Activated T-helper 17 cell treated with anti-CD3 and anti-CD28 coated beads, Interleukin-2, amount 50 U/mL, for 72 hours (primary cell): ENCODE measurements at regions not wholly inside any gene's neighbourhood (a gene's known extent, or its start where the extent isn't known, plus 50 kb on each side); places are given as distances from the start of the nearest gene placed in this dataset.

Source experiments
- ATAC-seq: fragments of 150-1000 bp; cut with Tn5 transposase; replicated peaks from 2 replicates; pipeline ENCODE4 v1.10.0; 2021; ENCODE audit warnings: mild to moderate bottlenecking, moderate library complexity
- H3K27ac Mint-ChIP-seq: one replicate; pipeline ENCODE4 v1.8.0; 2022; ENCODE audit warnings: mixed read lengths
- H3K27me3 Mint-ChIP-seq: one replicate; pipeline ENCODE4 v1.8.0; 2022; ENCODE audit warnings: mixed read lengths
- H3K36me3 Mint-ChIP-seq: one replicate; pipeline ENCODE4 v1.8.0; 2022; ENCODE audit warnings: low read depth, mild to moderate bottlenecking, mixed read lengths
- H3K4me1 Mint-ChIP-seq: one replicate; pipeline ENCODE4 v1.8.0; 2022; ENCODE audit warnings: mixed read lengths
- H3K4me3 Mint-ChIP-seq: one replicate; pipeline ENCODE4 v1.8.0; 2022; ENCODE audit warnings: mild to moderate bottlenecking, mixed read lengths
- H3K9me3 Mint-ChIP-seq: one replicate; pipeline ENCODE4 v1.8.0; 2022; ENCODE audit warnings: mixed read lengths

DNA sequence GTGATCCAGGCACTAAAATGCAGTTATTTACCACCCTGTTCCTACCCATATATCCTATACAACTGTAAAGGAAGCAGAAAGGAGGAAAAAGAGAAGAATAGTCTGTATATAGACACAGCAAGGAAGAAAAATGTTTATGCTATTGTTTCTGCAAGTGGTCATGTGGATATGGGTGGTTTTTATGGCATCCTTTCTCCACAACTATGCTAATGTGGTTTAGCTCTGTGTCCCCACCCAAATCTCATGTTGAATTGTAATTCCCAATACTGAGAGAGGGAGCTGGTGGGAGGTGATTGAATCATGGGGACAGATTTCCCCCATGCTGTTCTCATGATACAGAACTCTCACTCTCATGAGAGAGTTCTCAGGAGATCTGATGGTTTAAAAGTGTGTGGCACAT, 439.8 kb downstream of the ZSWIM6 start:
- Mint-ChIP-seq H3K36me3 (no peaks in the 10 kb centered on the region), H3K27me3 (peaks cover 24% of the 10 kb centered on the region), H3K4me1 (no peaks in the 10 kb centered on the region), H3K4me3 (no peak overlapping the region), H3K27ac (no peak overlapping the region), H3K9me3 (no peaks in the 10 kb centered on the region)
- ATAC-seq: no peak

DNA sequence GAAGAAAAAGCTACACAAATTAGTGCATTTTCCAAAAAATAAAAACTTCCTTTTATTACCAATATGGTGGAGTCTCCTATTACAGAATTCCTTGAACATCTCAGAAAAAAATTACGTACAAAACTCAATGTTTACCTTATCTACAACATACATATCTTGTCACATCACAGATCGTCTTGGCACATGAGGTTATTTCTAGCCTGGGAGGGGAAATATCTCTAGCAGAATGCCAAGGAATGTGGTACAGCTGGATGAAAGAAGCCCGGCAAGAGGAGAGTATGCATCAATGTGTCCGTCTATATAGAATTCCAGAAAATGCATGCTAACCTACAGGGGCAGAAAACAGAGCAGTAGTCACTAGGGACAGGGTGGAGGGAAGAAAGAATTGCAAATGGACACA, 443.8 kb downstream of the ZSWIM6 start:
- ATAC-seq: no peak
- no peak overlapping the region for H3K27ac Mint-ChIP-seq

GRCh38 chr5:61777292-61777691, 445.2 kb downstream of the ZSWIM6 start:
- H3K27me3 Mint-ChIP-seq: peaks cover 34% of the 10 kb centered on the region
- no peak for ATAC-seq
- H3K27ac Mint-ChIP-seq: no peak overlapping the region
- H3K36me3 Mint-ChIP-seq: no peaks in the 10 kb centered on the region
- H3K9me3 Mint-ChIP-seq: no peaks in the 10 kb centered on the region
- H3K4me3 Mint-ChIP-seq: no peak overlapping the region
- no peaks in the 10 kb centered on the region for H3K4me1 Mint-ChIP-seq

More for the DNA sequence above, 443.8 kb downstream of the ZSWIM6 start:
- Mint-ChIP-seq H3K9me3 (no peaks in the 10 kb centered on the region), H3K27me3 (peaks cover 37% of the 10 kb centered on the region), H3K4me1 (no peaks in the 10 kb centered on the region), H3K36me3 (no peaks in the 10 kb centered on the region), H3K4me3 (no peak overlapping the region)

- no peak overlapping the region for H3K27ac Mint-ChIP-seq
- no peak overlapping the region for H3K4me3 Mint-ChIP-seq
- peaks cover 30% of the 10 kb centered on the region for H3K27me3 Mint-ChIP-seq
- no peaks in the 10 kb centered on the region for H3K9me3 Mint-ChIP-seq
- no peaks in the 10 kb centered on the region for H3K36me3 Mint-ChIP-seq
- ATAC-seq: no peak
- H3K4me1 Mint-ChIP-seq: no peaks in the 10 kb centered on the region
Observed at GRCh38 chr5:61779743-61780142, 447.7 kb downstream of the ZSWIM6 start.

GRCh38 chr5:61783481-61783880, 451.4 kb downstream of the ZSWIM6 start:
- Mint-ChIP-seq H3K27me3 (peaks cover 13% of the 10 kb centered on the region), H3K9me3 (no peaks in the 10 kb centered on the region), H3K36me3 (no peaks in the 10 kb centered on the region), H3K27ac (no peak overlapping the region), H3K4me1 (no peaks in the 10 kb centered on the region), H3K4me3 (no peak overlapping the region)
- no peak for ATAC-seq

GRCh38 chr5:61784341-61784740, 452.3 kb downstream of the ZSWIM6 start:
- no peaks in the 10 kb centered on the region for H3K36me3 Mint-ChIP-seq
- no peak for ATAC-seq
- H3K27ac Mint-ChIP-seq: no peak overlapping the region
- no peak overlapping the region for H3K4me3 Mint-ChIP-seq
- H3K9me3 Mint-ChIP-seq: no peaks in the 10 kb centered on the region
- H3K27me3 Mint-ChIP-seq: peaks cover 14% of the 10 kb centered on the region
- H3K4me1 Mint-ChIP-seq: no peaks in the 10 kb centered on the region

DNA sequence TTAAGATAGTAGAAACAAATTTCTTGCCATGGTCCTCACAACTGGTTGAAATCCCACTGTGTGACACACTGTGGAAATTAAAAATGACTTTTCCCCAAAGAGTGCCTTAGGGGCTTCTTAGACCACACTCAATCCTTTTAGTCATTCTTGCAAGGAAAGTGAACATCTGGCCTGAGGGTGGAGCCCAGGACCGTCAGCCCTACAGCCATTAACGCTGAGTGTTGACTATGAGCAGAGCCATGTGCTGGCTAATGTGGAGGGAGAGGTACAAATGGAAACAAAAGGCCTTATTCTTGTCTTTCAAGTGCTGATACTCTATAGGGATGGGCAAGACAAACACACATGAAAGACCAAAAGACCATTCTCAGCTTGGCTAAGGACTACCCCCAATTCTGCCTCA, 456.5 kb downstream of the ZSWIM6 start:
- H3K27ac Mint-ChIP-seq: no peak overlapping the region
- no peaks in the 10 kb centered on the region for H3K36me3 Mint-ChIP-seq
- H3K4me1 Mint-ChIP-seq: no peaks in the 10 kb centered on the region
- H3K27me3 Mint-ChIP-seq: peaks cover 5% of the 10 kb centered on the region
- no peaks in the 10 kb centered on the region for H3K9me3 Mint-ChIP-seq
- no peak overlapping the region for H3K4me3 Mint-ChIP-seq
- no peak for ATAC-seq

GRCh38 chr5:61790007-61790406, 457.9 kb downstream of the ZSWIM6 start:
- no peaks in the 10 kb centered on the region for H3K36me3 Mint-ChIP-seq
- peaks cover 7% of the 10 kb centered on the region for H3K27me3 Mint-ChIP-seq
- H3K4me1 Mint-ChIP-seq: no peaks in the 10 kb centered on the region
- H3K27ac Mint-ChIP-seq: no peak overlapping the region
- ATAC-seq: no peak
- H3K4me3 Mint-ChIP-seq: no peak overlapping the region
- no peaks in the 10 kb centered on the region for H3K9me3 Mint-ChIP-seq

DNA sequence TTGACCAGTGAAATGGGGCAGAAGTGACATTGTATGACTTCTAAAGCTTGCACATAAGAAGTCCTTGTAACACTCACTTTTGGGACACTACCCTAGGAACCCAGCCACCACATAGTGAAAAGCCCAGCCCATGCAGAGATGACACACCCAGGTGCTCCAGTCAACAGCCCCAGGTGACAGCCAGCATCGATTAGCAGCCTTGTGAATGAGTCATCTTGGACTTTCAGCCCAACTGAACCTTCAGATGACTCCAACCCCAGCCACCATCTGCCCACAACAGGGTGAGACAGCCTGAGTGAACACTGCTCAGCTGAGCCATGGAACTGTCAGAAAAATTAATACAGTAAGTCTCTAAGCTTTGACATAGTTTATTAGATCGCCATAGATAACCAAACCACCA, 458.6 kb downstream of the ZSWIM6 start:
- peak; percentile 85 for ATAC-seq
- H3K9me3 Mint-ChIP-seq: no peaks in the 10 kb centered on the region
- no peaks in the 10 kb centered on the region for H3K4me1 Mint-ChIP-seq
- H3K36me3 Mint-ChIP-seq: no peaks in the 10 kb centered on the region
- no peak overlapping the region for H3K4me3 Mint-ChIP-seq
- H3K27ac Mint-ChIP-seq: no peak overlapping the region
- H3K27me3 Mint-ChIP-seq: peaks cover 8% of the 10 kb centered on the region

- Mint-ChIP-seq H3K4me3 (no peak overlapping the region), H3K4me1 (no peaks in the 10 kb centered on the region), H3K9me3 (no peaks in the 10 kb centered on the region), H3K36me3 (no peaks in the 10 kb centered on the region), H3K27ac (no peak overlapping the region), H3K27me3 (peaks cover 10% of the 10 kb centered on the region)
- no peak for ATAC-seq
Observed at GRCh38 chr5:61796773-61797172, 464.7 kb downstream of the ZSWIM6 start.

GRCh38 chr5:61800450-61800849, 468.4 kb downstream of the ZSWIM6 start:
- Mint-ChIP-seq H3K36me3 (no peaks in the 10 kb centered on the region), H3K9me3 (no peaks in the 10 kb centered on the region), H3K4me1 (no peaks in the 10 kb centered on the region), H3K27ac (no peak overlapping the region), H3K4me3 (no peak overlapping the region), H3K27me3 (peaks cover 7% of the 10 kb centered on the region)
- no peak for ATAC-seq

DNA sequence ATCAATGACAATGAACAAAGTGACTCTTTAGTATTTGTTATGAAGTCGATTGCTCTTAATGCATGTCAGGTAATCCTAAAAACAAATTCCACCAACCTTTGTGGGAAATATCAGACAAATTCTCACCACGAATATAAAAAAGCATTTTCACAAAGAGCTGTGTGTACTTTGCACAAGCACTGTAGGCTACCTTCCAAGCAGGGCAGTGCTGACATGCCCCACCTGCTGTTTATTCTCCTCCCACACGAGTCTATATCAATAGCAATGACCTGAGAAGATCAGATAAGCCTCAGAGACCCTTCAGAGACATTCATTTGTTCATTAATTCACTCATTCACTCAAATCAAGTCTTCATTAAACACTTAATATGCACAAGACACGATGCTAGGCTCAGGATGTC, 469.1 kb downstream of the ZSWIM6 start:
- peaks cover 7% of the 10 kb centered on the region for H3K27me3 Mint-ChIP-seq
- no peaks in the 10 kb centered on the region for H3K9me3 Mint-ChIP-seq
- H3K4me1 Mint-ChIP-seq: no peaks in the 10 kb centered on the region
- no peak for ATAC-seq
- H3K36me3 Mint-ChIP-seq: no peaks in the 10 kb centered on the region
- no peak overlapping the region for H3K27ac Mint-ChIP-seq
- H3K4me3 Mint-ChIP-seq: no peak overlapping the region

GRCh38 chr5:61802456-61802855, 470.4 kb downstream of the ZSWIM6 start:
- Mint-ChIP-seq H3K4me3 (no peak overlapping the region), H3K4me1 (no peaks in the 10 kb centered on the region), H3K27ac (no peak overlapping the region), H3K36me3 (no peaks in the 10 kb centered on the region), H3K27me3 (peaks cover under 1% of the 10 kb centered on the region), H3K9me3 (no peaks in the 10 kb centered on the region)
- ATAC-seq: no peak

DNA sequence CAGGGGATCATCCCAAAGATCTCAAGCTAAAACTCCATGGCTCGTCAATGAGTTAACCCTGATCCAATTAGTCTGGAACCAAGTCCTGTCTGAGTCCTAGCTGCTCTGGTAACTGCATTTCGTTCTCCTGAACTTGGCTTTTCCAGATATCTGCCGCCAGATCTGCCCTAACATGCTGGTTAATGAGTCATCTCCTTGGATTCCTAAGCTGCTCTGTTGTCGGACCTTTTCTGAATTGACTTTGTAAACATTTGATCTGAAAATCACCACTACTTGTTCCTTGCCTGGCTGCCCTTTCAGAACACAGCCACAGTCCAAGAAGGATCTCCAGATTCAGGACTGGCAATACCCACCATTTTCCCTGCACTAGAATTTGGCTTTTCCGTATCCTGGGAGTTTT, 473.0 kb downstream of the ZSWIM6 start:
- no peak overlapping the region for H3K27ac Mint-ChIP-seq
- H3K4me1 Mint-ChIP-seq: no peaks in the 10 kb centered on the region
- no peaks in the 10 kb centered on the region for H3K36me3 Mint-ChIP-seq
- H3K4me3 Mint-ChIP-seq: no peak overlapping the region
- H3K27me3 Mint-ChIP-seq: no peaks in the 10 kb centered on the region
- no peaks in the 10 kb centered on the region for H3K9me3 Mint-ChIP-seq
- no peak for ATAC-seq

DNA sequence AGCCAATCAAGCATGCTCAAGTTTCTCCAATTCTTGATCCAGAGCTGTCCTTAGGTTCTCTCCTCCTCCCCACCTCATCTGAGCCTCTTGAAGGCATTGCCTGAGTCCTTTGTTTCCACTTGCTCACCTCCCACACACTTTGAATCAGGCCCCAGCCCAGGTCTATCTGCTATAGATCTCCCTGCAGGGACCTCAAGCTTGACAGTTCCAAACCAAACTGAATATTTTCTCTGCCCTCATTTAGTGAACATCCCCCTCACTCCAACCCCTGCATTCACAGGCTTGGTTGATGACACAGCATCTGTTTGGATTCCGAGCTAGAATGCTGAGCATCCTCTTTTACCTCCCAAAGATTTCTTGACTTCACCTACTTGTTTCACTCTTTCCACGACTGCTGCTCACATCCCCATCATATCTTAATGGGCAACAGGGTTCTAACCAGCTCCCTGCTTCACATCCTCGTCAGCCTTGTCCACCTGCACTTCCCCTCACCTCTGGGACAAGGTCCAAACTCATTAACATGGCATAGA, 474.5 kb downstream of the ZSWIM6 start:
- H3K27me3 Mint-ChIP-seq: peaks cover 5% of the 10 kb centered on the region
- no peaks in the 10 kb centered on the region for H3K36me3 Mint-ChIP-seq
- no peak for ATAC-seq
- H3K4me3 Mint-ChIP-seq: no peak overlapping the region
- H3K9me3 Mint-ChIP-seq: no peaks in the 10 kb centered on the region
- H3K27ac Mint-ChIP-seq: no peak overlapping the region
- no peaks in the 10 kb centered on the region for H3K4me1 Mint-ChIP-seq

DNA sequence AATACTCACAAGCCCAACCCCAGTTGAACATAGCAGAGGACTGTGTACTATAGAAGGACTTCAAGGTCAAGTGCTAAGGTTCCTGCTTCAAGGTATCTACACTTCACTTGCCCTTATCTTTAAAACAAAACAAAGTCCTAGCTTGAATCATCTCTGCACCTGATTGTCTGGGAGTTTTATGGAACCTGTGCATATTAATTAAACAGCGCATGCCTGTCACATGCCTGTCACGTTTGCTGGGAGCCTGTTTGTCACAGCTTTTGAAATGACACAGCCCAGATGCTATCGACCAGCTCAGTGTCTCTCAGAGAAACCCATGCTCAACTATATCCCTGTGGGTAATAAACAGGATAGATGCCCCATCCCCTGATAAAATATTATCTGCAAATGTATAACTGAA, 476.0 kb downstream of the ZSWIM6 start:
- H3K27me3 Mint-ChIP-seq: peaks cover 6% of the 10 kb centered on the region
- H3K9me3 Mint-ChIP-seq: no peaks in the 10 kb centered on the region
- no peak overlapping the region for H3K4me3 Mint-ChIP-seq
- no peaks in the 10 kb centered on the region for H3K36me3 Mint-ChIP-seq
- ATAC-seq: no peak
- H3K27ac Mint-ChIP-seq: no peak overlapping the region
- no peaks in the 10 kb centered on the region for H3K4me1 Mint-ChIP-seq
